SK-N-SH treated with all-trans-retinoic acid at 6 μM for 48 hours (cell line): ENCODE measurements at regions not wholly inside any gene's neighbourhood (a gene's known extent, or its start where the extent isn't known, plus 50 kb on each side); places are given as distances from the start of the nearest gene placed in this dataset.

ENCODE experiments used
- ATAC-seq: fragments of 200-7000 bp; cut with Tn5 transposase; 3 replicates; pipeline ENCODE4 v1.9.1; 2020; ENCODE audit warnings: mild to moderate bottlenecking, moderate library complexity
- ARNTL ChIP-seq: fragments of 450-650 bp; formaldehyde crosslinking; IDR thresholded peaks from 2 replicates; pipeline ENCODE4 v1.5.0; 2020; ENCODE audit warnings: low read depth, mild to moderate bottlenecking, moderate library complexity, borderline replicate concordance
- CREB5 ChIP-seq: fragments of 250-450 bp; sonication (Bioruptor Pico); IDR thresholded peaks from 2 replicates; pipeline ENCODE4 v1.5.1; 2020; ENCODE audit warnings: low read depth, mild to moderate bottlenecking, moderate library complexity
- CSDC2 ChIP-seq: fragments of 250-450 bp; sonication (Bioruptor Pico); IDR thresholded peaks from 2 replicates; pipeline ENCODE4 v1.5.0; 2020; ENCODE audit warnings: mild to moderate bottlenecking, moderate library complexity
- CSRNP3 ChIP-seq: fragments of 250-450 bp; sonication (Bioruptor Pico); IDR thresholded peaks from 2 replicates; pipeline ENCODE4 v1.5.1; 2021; ENCODE audit warnings: mild to moderate bottlenecking, moderate library complexity
- GLIS3 ChIP-seq: fragments of 250-450 bp; sonication (Bioruptor Pico); IDR thresholded peaks from 2 replicates; pipeline ENCODE4 v1.5.0; 2020; ENCODE audit warnings: mild to moderate bottlenecking, moderate library complexity
- ISL1 ChIP-seq: fragments of 250-450 bp; sonication (Bioruptor Pico); IDR thresholded peaks from 2 replicates; pipeline ENCODE4 v2.1.2; 2022; ENCODE audit warnings: mild to moderate bottlenecking, moderate library complexity
- OSR1 ChIP-seq: fragments of 250-450 bp; sonication (Bioruptor Pico); IDR thresholded peaks from 2 replicates; pipeline ENCODE4 v1.8.0; 2022; ENCODE audit warnings: moderate library complexity, mild to moderate bottlenecking, inconsistent platforms
- PATZ1 ChIP-seq: fragments of 250-450 bp; sonication (Bioruptor Pico); IDR thresholded peaks from 2 replicates; pipeline ENCODE4 v1.8.0; 2020; ENCODE audit warnings: mild to moderate bottlenecking, moderate library complexity, borderline replicate concordance
- POU6F1 ChIP-seq: fragments of 250-450 bp; sonication (Bioruptor Pico); IDR thresholded peaks from 2 replicates; pipeline ENCODE4 v1.8.0; 2021; ENCODE audit warnings: low read depth, mild to moderate bottlenecking, moderate library complexity, borderline replicate concordance
- PPARA ChIP-seq: fragments of 250-450 bp; sonication (Bioruptor Pico); IDR thresholded peaks from 2 replicates; pipeline ENCODE4 v1.5.0; 2020; ENCODE audit warnings: mild to moderate bottlenecking, borderline replicate concordance
- RARB ChIP-seq: fragments of 250-450 bp; sonication (Bioruptor Pico); IDR thresholded peaks from 2 replicates; pipeline ENCODE4 v1.8.0; 2021; ENCODE audit warnings: mild to moderate bottlenecking, moderate library complexity
- SNAI2 ChIP-seq: fragments of 250-450 bp; sonication (Bioruptor Pico); IDR thresholded peaks from 2 replicates; pipeline ENCODE4 v1.5.0; 2020; ENCODE audit warnings: mild to moderate bottlenecking, moderate library complexity
- TCF4 ChIP-seq: fragments of 250-450 bp; sonication (Bioruptor Pico); IDR thresholded peaks from 2 replicates; pipeline ENCODE4 v1.8.0; 2021; ENCODE audit warnings: mild to moderate bottlenecking, moderate library complexity, borderline replicate concordance
- TOX ChIP-seq: fragments of 250-450 bp; sonication (Bioruptor Pico); IDR thresholded peaks from 2 replicates; pipeline ENCODE4 v1.8.0; 2021; ENCODE audit warnings: mild to moderate bottlenecking, moderate library complexity, borderline replicate concordance
- TSHZ2 ChIP-seq: fragments of 250-450 bp; sonication (Bioruptor Pico); IDR thresholded peaks from 2 replicates; pipeline ENCODE4 v1.5.0; 2020; ENCODE audit warnings: mild to moderate bottlenecking, moderate library complexity
- ZC3H10 ChIP-seq: fragments of 250-450 bp; sonication (Bioruptor Pico); IDR thresholded peaks from 2 replicates; pipeline ENCODE4 v1.5.1; 2021; ENCODE audit warnings: mild to moderate bottlenecking, moderate library complexity
- ZFP3 ChIP-seq: fragments of 250-450 bp; sonication (Bioruptor Pico); IDR thresholded peaks from 2 replicates; pipeline ENCODE4 v1.5.0; 2020; ENCODE audit warnings: mild to moderate bottlenecking, moderate library complexity
- ZFP30 ChIP-seq: fragments of 450-650 bp; formaldehyde crosslinking; IDR thresholded peaks from 2 replicates; pipeline ENCODE4 v1.5.0; 2022; ENCODE audit warnings: mild to moderate bottlenecking, moderate library complexity
- ZNF565 ChIP-seq: fragments of 450-650 bp; formaldehyde crosslinking; conservative IDR thresholded peaks from 2 replicates; pipeline ENCODE4 v1.5.0; 2020; ENCODE audit warnings: low read depth, mild to moderate bottlenecking, moderate library complexity
- ZNF70 ChIP-seq: fragments of 450-650 bp; formaldehyde crosslinking; IDR thresholded peaks from 2 replicates; pipeline ENCODE4 v1.5.0; 2020; ENCODE audit warnings: mild to moderate bottlenecking, moderate library complexity
- ZNF8 ChIP-seq: fragments of 450-650 bp; formaldehyde crosslinking; IDR thresholded peaks from 2 replicates; pipeline ENCODE4 v1.5.0; 2020; ENCODE audit warnings: mild to moderate bottlenecking, moderate library complexity

GRCh38 chr11:41963406-41963805 is 504.0 kb upstream of the LRRC4C start:
- ATAC-seq: no peak

GRCh38 chr11:41970681-41971080 is 511.2 kb upstream of the LRRC4C start:
- no peak for TF ChIP-seq ARNTL (CRISPR knock-in tag)

More at GRCh38 chr11:41963406-41963805, 504.0 kb upstream of the LRRC4C start:
- TF ChIP-seq RARB (CRISPR knock-in tag): no peak
- TF ChIP-seq ZNF565 (CRISPR knock-in tag): no peak
- no peak for TF ChIP-seq ARNTL (CRISPR knock-in tag)
- TF ChIP-seq ZFP3 (CRISPR knock-in tag): no peak
- no peak for TF ChIP-seq CSDC2 (CRISPR knock-in tag)
- no peak for TF ChIP-seq CSRNP3 (CRISPR knock-in tag)
- no peak for TF ChIP-seq ZNF8
- no peak for TF ChIP-seq ZNF70 (CRISPR knock-in tag)
- no peak for TF ChIP-seq TOX
- no peak for TF ChIP-seq POU6F1
- TF ChIP-seq SNAI2 (CRISPR knock-in tag): no peak
- no peak for TF ChIP-seq OSR1 (CRISPR knock-in tag)
- no peak for TF ChIP-seq PPARA (CRISPR knock-in tag)
- TF ChIP-seq ZC3H10 (CRISPR knock-in tag): no peak
- no peak for TF ChIP-seq ZFP30 (CRISPR knock-in tag)
- no peak for TF ChIP-seq PATZ1
- no peak for TF ChIP-seq TSHZ2 (CRISPR knock-in tag)
- no peak for TF ChIP-seq CREB5 (CRISPR knock-in tag)

GRCh38 chr11:41971592-41971991 is 512.1 kb upstream of the LRRC4C start:
- ATAC-seq: no peak
- TF ChIP-seq TOX (no peak), GLIS3 (CRISPR knock-in tag) (no peak), ZFP30 (CRISPR knock-in tag) (no peak), CSRNP3 (CRISPR knock-in tag) (no peak), ZNF8 (no peak), ISL1 (CRISPR knock-in tag) (no peak), TCF4 (CRISPR knock-in tag) (no peak), RARB (CRISPR knock-in tag) (no peak)

More at GRCh38 chr11:41970681-41971080, 511.2 kb upstream of the LRRC4C start:
- ATAC-seq: no peak
